Small intestine (tissue), 7 donors: ENCODE measurements at regions not wholly inside any gene's neighbourhood (a gene's known extent, or its start where the extent isn't known, plus 50 kb on each side); places are given as distances from the start of the nearest gene placed in this dataset.
"Not testable (repeated sequence)": the region's sequence is repeated elsewhere in the genome, so short reads cannot be mapped to it uniquely, and the experiment has no call there.

Source experiments
- DNase-seq, 2 donors: peaks; one replicate each; pipeline versions ENCODE4 v3.0.0 to v3.0.0-alpha.2; 2013
- FAIRE-seq: peaks from 2 replicates; lab custom pipeline; 2012; peaks lifted over from hg19 to GRCh38; lab: Jason Lieb, UNC
- H3K27ac ChIP-seq, 3 donors: one replicate each; pipeline ENCODE4 v1.5.1; 2013; ENCODE audit warnings: low read length in 2 of 3, mild to moderate bottlenecking in 2 of 3, control low read depth in 1 of 3, inconsistent platforms in 1 of 3, low read depth in 1 of 3, moderate library complexity in 1 of 3
- H3K27me3 ChIP-seq, 3 donors: one replicate each; pipeline ENCODE4 v1.6.1; 2013; ENCODE audit warnings: low read length in 3 of 3, inconsistent platforms in 1 of 3; ENCODE audit not compliant: control insufficient read depth in 3 of 3, insufficient read depth in 3 of 3
- H3K36me3 ChIP-seq, 3 donors: one replicate each; pipeline ENCODE4 v1.6.1; 2013; ENCODE audit warnings: low read length in 3 of 3, inconsistent platforms in 1 of 3, low read depth in 1 of 3, mild to moderate bottlenecking in 1 of 3, moderate library complexity in 1 of 3; ENCODE audit not compliant: control insufficient read depth in 3 of 3, insufficient read depth in 2 of 3
- H3K4me1 ChIP-seq, 3 donors: one replicate each; pipeline ENCODE4 v1.6.1; 2013; ENCODE audit warnings: low read length in 2 of 3, inconsistent platforms in 1 of 3, low read depth in 1 of 3, mild to moderate bottlenecking in 1 of 3, moderate library complexity in 1 of 3; ENCODE audit not compliant: control insufficient read depth in 3 of 3, insufficient read depth in 2 of 3
- H3K4me3 ChIP-seq, 3 donors: one replicate each; pipeline ENCODE4 v1.5.1; 2013; ENCODE audit warnings: low read length in 3 of 3, control low read depth in 1 of 3, inconsistent platforms in 1 of 3, low read depth in 1 of 3, mild to moderate bottlenecking in 1 of 3, moderate library complexity in 1 of 3
- H3K9me3 ChIP-seq, 2 donors: one replicate each; pipeline ENCODE4 v1.6.1; 2013; ENCODE audit warnings: low read depth in 1 of 2, low read length in 1 of 2; ENCODE audit not compliant: control insufficient read depth in 2 of 2, insufficient read depth in 1 of 2
- WGBS, 3 donors: extraction: QIAGEN DNeasy Blood & Tissue Kit; methylation state at CpG; one replicate each; pipeline ENCODE4 v1.1.7; 2013; 5-methylcytosine and 5-hydroxymethylcytosine counted together
- donor health status: healthy with polysubstance abuse.
- donor health status: control.
- donor health status: control.
- donor health status: Bipolar disorder and iron deficiency.
- donor health status: healthy.

DNA sequence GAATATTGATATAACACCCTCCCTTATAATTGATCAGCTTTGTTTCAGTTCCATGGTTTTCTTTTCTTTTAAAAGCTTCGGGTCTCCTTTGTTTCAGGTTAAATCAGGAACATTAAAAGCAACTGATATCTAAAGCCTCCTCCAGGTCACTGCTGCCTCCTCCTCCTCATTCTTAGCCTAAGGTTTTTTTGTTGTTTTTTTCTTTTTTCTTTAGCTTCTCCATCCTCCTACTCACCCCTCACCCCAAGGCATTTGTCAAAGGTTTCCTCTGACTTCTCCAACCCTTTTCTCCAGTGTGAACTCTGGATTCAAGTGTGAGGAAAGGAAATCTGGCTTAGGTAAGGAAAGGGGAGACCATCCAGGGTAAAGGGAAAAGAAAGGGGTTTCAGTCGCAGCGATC, 420.2 kb upstream of the NFE2L3 start:
- Histone ChIP-seq H3K4me1 (no peaks in the 10 kb centered on the region), H3K36me3 (no peaks in the 10 kb centered on the region), H3K4me3 (no peak overlapping the region), H3K9me3 (no peaks in the 10 kb centered on the region), H3K27ac (peak overlapping the region in 1 of 3 donors; percentile 11), H3K27me3 (peaks cover 0 to 8% (median 0%) of the 10 kb centered on the region in 3 donors)
- FAIRE-seq: no peak
- 85 to 94% (median 87%) methylated on average over 3 of the region's 3 CpGs for WGBS, 3 donors
- no peak for DNase-seq

DNA sequence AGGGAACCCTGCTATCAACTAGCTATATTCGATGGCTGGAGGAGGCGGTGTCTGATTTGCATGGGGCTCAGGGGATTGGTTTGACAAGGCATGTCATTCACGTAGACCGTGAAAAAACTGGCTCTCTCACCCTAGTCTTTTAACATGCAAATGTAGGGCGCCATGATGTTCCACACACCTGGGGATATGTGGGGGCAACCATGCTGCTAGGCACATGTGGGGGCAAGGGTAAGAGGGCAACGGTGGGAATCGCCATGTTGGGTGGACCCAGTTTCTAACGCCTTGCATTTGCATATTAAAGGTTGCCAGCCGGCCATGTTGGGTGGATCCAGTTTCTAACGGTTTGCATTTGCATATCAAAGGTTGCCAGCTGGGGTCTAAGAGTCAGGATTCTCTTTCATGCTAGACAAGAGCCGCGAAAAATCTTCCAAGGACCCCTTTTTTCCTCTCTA, 419.2 kb upstream of the NFE2L3 start:
- no peaks in the 10 kb centered on the region for H3K4me1 ChIP-seq
- H3K4me3 ChIP-seq: no peak overlapping the region
- H3K27ac ChIP-seq: no peak overlapping the region
- no peak for DNase-seq
- 78 to 86% (median 85%) methylated on average over 12 of the region's 12 CpGs for WGBS, 3 donors
- H3K27me3 ChIP-seq: peaks cover 0 to 8% (median 0%) of the 10 kb centered on the region in 3 donors
- H3K9me3 ChIP-seq: no peaks in the 10 kb centered on the region
- FAIRE-seq: no peak
- H3K36me3 ChIP-seq: no peaks in the 10 kb centered on the region

- H3K27ac ChIP-seq: no peak overlapping the region
- FAIRE-seq (no peak), DNase-seq (no peak)
- no peaks in the 10 kb centered on the region for H3K4me1 ChIP-seq
- H3K27me3 ChIP-seq: peaks cover 0 to 4% (median 0%) of the 10 kb centered on the region in 3 donors
- H3K9me3 ChIP-seq: no peaks in the 10 kb centered on the region
- H3K4me3 ChIP-seq: no peak overlapping the region
- 77 to 81% (median 79%) methylated on average over 8 of the region's 8 CpGs for WGBS, 3 donors
- no peaks in the 10 kb centered on the region for H3K36me3 ChIP-seq
Observed at GRCh38 chr7:25735674-25736242, 416.2 kb upstream of the NFE2L3 start.

DNA sequence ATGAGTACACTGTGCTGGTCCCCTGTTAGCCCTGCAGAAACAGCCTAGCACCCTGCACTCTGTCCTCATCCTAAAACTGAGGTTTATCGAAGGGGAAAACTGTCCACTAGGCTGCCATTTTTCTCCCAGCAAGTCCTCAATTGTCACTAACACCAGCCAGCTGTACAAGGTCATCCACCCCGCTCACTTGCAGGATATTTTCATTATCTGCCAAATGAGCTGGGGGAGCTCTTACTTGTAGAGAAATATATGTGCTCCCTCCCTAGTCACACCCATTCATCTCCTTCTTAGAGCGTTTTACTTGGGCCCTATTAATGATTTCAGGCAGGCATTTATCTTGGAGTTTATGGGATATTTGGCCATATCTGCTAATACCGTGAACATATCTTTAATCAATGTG, 413.5 kb upstream of the NFE2L3 start:
- Histone ChIP-seq H3K27ac (no peak overlapping the region), H3K9me3 (no peaks in the 10 kb centered on the region), H3K4me1 (no peaks in the 10 kb centered on the region), H3K27me3 (peaks cover 0 to 4% (median 0%) of the 10 kb centered on the region in 3 donors), H3K4me3 (no peak overlapping the region), H3K36me3 (no peaks in the 10 kb centered on the region)
- no peak for FAIRE-seq
- 53 to 79% (median 67%) methylated on average over 4 of the region's 4 CpGs for WGBS, 3 donors
- DNase-seq: no peak

GRCh38 chr7:25739143-25739542, 412.9 kb upstream of the NFE2L3 start:
- H3K4me1 ChIP-seq: no peaks in the 10 kb centered on the region
- peaks cover 0 to 4% (median 0%) of the 10 kb centered on the region in 3 donors for H3K27me3 ChIP-seq
- WGBS, 3 donors: 60 to 76% (median 67%) methylated on average over 2 of the region's 2 CpGs
- no peak overlapping the region for H3K4me3 ChIP-seq
- FAIRE-seq (no peak), DNase-seq (no peak)
- no peaks in the 10 kb centered on the region for H3K36me3 ChIP-seq
- no peaks in the 10 kb centered on the region for H3K9me3 ChIP-seq
- H3K27ac ChIP-seq: no peak overlapping the region

DNA sequence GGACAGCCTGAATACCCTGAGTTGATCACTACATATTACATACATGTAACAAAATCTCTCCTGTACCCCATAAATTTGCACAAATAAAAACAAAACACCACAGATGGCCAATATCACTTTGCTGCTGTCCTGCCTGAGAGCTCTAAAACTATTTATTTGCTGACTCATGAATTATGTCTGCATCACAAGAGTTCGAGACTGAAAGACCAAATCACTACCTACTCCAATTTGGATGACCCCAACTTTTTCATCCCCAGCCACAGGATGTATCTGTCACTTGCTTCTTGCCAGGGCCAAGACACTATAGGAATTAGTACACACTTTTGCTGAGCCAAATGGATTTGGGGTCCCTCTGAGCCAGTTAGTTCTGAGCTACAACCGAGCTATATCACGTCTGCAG, 409.7 kb upstream of the NFE2L3 start:
- Histone ChIP-seq H3K4me1 (no peaks in the 10 kb centered on the region), H3K9me3 (no peaks in the 10 kb centered on the region), H3K27ac (no peak overlapping the region), H3K36me3 (no peaks in the 10 kb centered on the region), H3K4me3 (no peak overlapping the region), H3K27me3 (no peaks in the 10 kb centered on the region)
- 67 to 84% (median 76%) methylated on average over 3 of the region's 3 CpGs for WGBS, 3 donors
- no peak for DNase-seq
- FAIRE-seq: no peak

GRCh38 chr7:25743670-25744451, 408.1 kb upstream of the NFE2L3 start:
- H3K27me3 ChIP-seq, H3K27ac ChIP-seq, H3K36me3 ChIP-seq, H3K4me3 ChIP-seq, DNase-seq, H3K9me3 ChIP-seq, H3K4me1 ChIP-seq, FAIRE-seq: not testable (repeated sequence)
- WGBS, 3 donors: 59 to 89% (median 84%) methylated on average over 26 to 30 of the region's 37 CpGs

- Histone ChIP-seq H3K27me3 (peaks cover 0 to 3% (median 0%) of the 10 kb centered on the region in 3 donors), H3K4me1 (no peaks in the 10 kb centered on the region), H3K9me3 (no peaks in the 10 kb centered on the region), H3K36me3 (no peaks in the 10 kb centered on the region), H3K4me3 (no peak overlapping the region), H3K27ac (peak overlapping the region in 2 of 3 donors; percentile 9 to 13)
- no peak for FAIRE-seq
- 63 to 67% (median 66%) methylated on average over 14 of the region's 14 CpGs for WGBS, 3 donors
- DNase-seq: peak in 1 of 2 donors; percentile 8
Observed at GRCh38 chr7:25750744-25751508, 401.1 kb upstream of the NFE2L3 start.
